HUES48 (cell line): ENCODE measurements at regions not wholly inside any gene's neighbourhood (a gene's known extent, or its start where the extent isn't known, plus 50 kb on each side); places are given as distances from the start of the nearest gene placed in this dataset.

ENCODE experiments used
- H3K27ac ChIP-seq: one replicate; pipeline ENCODE4 v1.7.0; 2013; ENCODE audit warnings: low read depth, low read length, inconsistent platforms
- H3K27me3 ChIP-seq: 2 replicates; pipeline ENCODE4 v1.6.1; 2013; ENCODE audit warnings: mild to moderate bottlenecking, low read length; ENCODE audit not compliant: control insufficient read depth, insufficient read depth
- H3K36me3 ChIP-seq: 2 replicates; pipeline ENCODE4 v1.6.1; 2013; ENCODE audit warnings: low read length; ENCODE audit not compliant: control insufficient read depth, insufficient read depth
- H3K4me1 ChIP-seq: 2 replicates; pipeline ENCODE4 v1.6.1; 2013; ENCODE audit warnings: mild to moderate bottlenecking, low read length; ENCODE audit not compliant: control insufficient read depth, insufficient read depth
- H3K4me3 ChIP-seq: 2 replicates; pipeline ENCODE4 v1.5.1; 2013; ENCODE audit warnings: mild to moderate bottlenecking, low read depth, low read length
- H3K9ac ChIP-seq: 2 replicates; pipeline ENCODE4 v1.6.1; 2013; ENCODE audit warnings: mild to moderate bottlenecking, low read depth, low read length, moderate library complexity
- H3K9me3 ChIP-seq: 2 replicates; pipeline ENCODE4 v1.6.1; 2013; ENCODE audit warnings: low read length; ENCODE audit not compliant: control insufficient read depth, insufficient read depth

GRCh38 chr7:119350334-119350733, 922.6 kb upstream of the KCND2 start:
- H3K4me3 ChIP-seq, result no peak overlapping the region
- H3K27ac ChIP-seq, result no peak overlapping the region
- H3K36me3 ChIP-seq, result no peaks in the 10 kb centered on the region
- no peaks in the 10 kb centered on the region for H3K27me3 ChIP-seq
- H3K4me1 ChIP-seq, result no peaks in the 10 kb centered on the region
- no peaks in the 10 kb centered on the region for H3K9me3 ChIP-seq
- H3K9ac ChIP-seq, result no peak overlapping the region

GRCh38 chr7:119351320-119351719, 921.7 kb upstream of the KCND2 start:
- H3K27me3 ChIP-seq, result no peaks in the 10 kb centered on the region
- no peak overlapping the region for H3K27ac ChIP-seq
- H3K4me3 ChIP-seq, result no peak overlapping the region
- no peaks in the 10 kb centered on the region for H3K4me1 ChIP-seq
- H3K9me3 ChIP-seq, result no peaks in the 10 kb centered on the region
- H3K9ac ChIP-seq, result no peak overlapping the region
- no peaks in the 10 kb centered on the region for H3K36me3 ChIP-seq

- Histone ChIP-seq H3K36me3 (no peaks in the 10 kb centered on the region), H3K4me3 (no peak overlapping the region), H3K4me1 (no peaks in the 10 kb centered on the region), H3K27ac (no peak overlapping the region), H3K9me3 (no peaks in the 10 kb centered on the region), H3K27me3 (no peaks in the 10 kb centered on the region), H3K9ac (no peak overlapping the region)
Measured at GRCh38 chr7:119374436-119374835, 898.5 kb upstream of the KCND2 start.

- no peaks in the 10 kb centered on the region for H3K4me1 ChIP-seq
- no peak overlapping the region for H3K4me3 ChIP-seq
- no peaks in the 10 kb centered on the region for H3K36me3 ChIP-seq
- H3K27me3 ChIP-seq, result no peaks in the 10 kb centered on the region
- H3K9me3 ChIP-seq, result no peaks in the 10 kb centered on the region
- no peak overlapping the region for H3K9ac ChIP-seq
- no peak overlapping the region for H3K27ac ChIP-seq
Measured at GRCh38 chr7:119377861-119378260, 895.1 kb upstream of the KCND2 start.

GRCh38 chr7:119382726-119383125, 890.2 kb upstream of the KCND2 start:
- Histone ChIP-seq H3K36me3 (no peaks in the 10 kb centered on the region), H3K9ac (no peak overlapping the region), H3K27ac (no peak overlapping the region), H3K27me3 (no peaks in the 10 kb centered on the region), H3K4me3 (no peak overlapping the region), H3K9me3 (no peaks in the 10 kb centered on the region), H3K4me1 (no peaks in the 10 kb centered on the region)

GRCh38 chr7:119395024-119395423, 878.0 kb upstream of the KCND2 start:
- Histone ChIP-seq H3K9me3 (no peaks in the 10 kb centered on the region), H3K36me3 (no peaks in the 10 kb centered on the region), H3K4me3 (no peak overlapping the region), H3K27ac (no peak overlapping the region), H3K9ac (no peak overlapping the region), H3K27me3 (no peaks in the 10 kb centered on the region), H3K4me1 (no peaks in the 10 kb centered on the region)

- no peaks in the 10 kb centered on the region for H3K4me1 ChIP-seq
- H3K9ac ChIP-seq, result no peak overlapping the region
- no peaks in the 10 kb centered on the region for H3K36me3 ChIP-seq
- no peaks in the 10 kb centered on the region for H3K9me3 ChIP-seq
- H3K27me3 ChIP-seq, result no peaks in the 10 kb centered on the region
- no peak overlapping the region for H3K4me3 ChIP-seq
- no peak overlapping the region for H3K27ac ChIP-seq
Measured at GRCh38 chr7:119397156-119397555, 875.8 kb upstream of the KCND2 start.

GRCh38 chr7:119408596-119408995, 864.4 kb upstream of the KCND2 start:
- Histone ChIP-seq H3K27ac (no peak overlapping the region), H3K4me3 (no peak overlapping the region), H3K36me3 (no peaks in the 10 kb centered on the region), H3K9ac (no peak overlapping the region), H3K27me3 (no peaks in the 10 kb centered on the region), H3K9me3 (no peaks in the 10 kb centered on the region), H3K4me1 (peaks cover 5% of the 10 kb centered on the region; the same call in 1 of the 2 replicates)

- Histone ChIP-seq H3K4me1 (peaks cover under 1% of the 10 kb centered on the region; the same call in 1 of the 2 replicates), H3K36me3 (no peaks in the 10 kb centered on the region), H3K9ac (no peak overlapping the region), H3K4me3 (no peak overlapping the region), H3K9me3 (no peaks in the 10 kb centered on the region), H3K27me3 (no peaks in the 10 kb centered on the region), H3K27ac (no peak overlapping the region)
Measured at GRCh38 chr7:119413314-119413805, 859.6 kb upstream of the KCND2 start.

GRCh38 chr7:119415682-119416081, 857.3 kb upstream of the KCND2 start:
- no peaks in the 10 kb centered on the region for H3K36me3 ChIP-seq
- H3K27ac ChIP-seq, result no peak overlapping the region
- H3K4me1 ChIP-seq, result no peaks in the 10 kb centered on the region
- no peak overlapping the region for H3K9ac ChIP-seq
- H3K9me3 ChIP-seq, result no peaks in the 10 kb centered on the region
- H3K4me3 ChIP-seq, result no peak overlapping the region
- H3K27me3 ChIP-seq, result no peaks in the 10 kb centered on the region

- Histone ChIP-seq H3K9ac (no peak overlapping the region), H3K4me1 (no peaks in the 10 kb centered on the region), H3K9me3 (no peaks in the 10 kb centered on the region), H3K27ac (no peak overlapping the region), H3K27me3 (no peaks in the 10 kb centered on the region), H3K36me3 (no peaks in the 10 kb centered on the region), H3K4me3 (no peak overlapping the region)
Measured at GRCh38 chr7:119421657-119422056, 851.3 kb upstream of the KCND2 start.

GRCh38 chr7:119436882-119437281, 836.1 kb upstream of the KCND2 start:
- no peak overlapping the region for H3K27ac ChIP-seq
- no peaks in the 10 kb centered on the region for H3K36me3 ChIP-seq
- H3K9me3 ChIP-seq, result no peaks in the 10 kb centered on the region
- H3K27me3 ChIP-seq, result no peaks in the 10 kb centered on the region
- H3K4me3 ChIP-seq, result no peak overlapping the region
- H3K9ac ChIP-seq, result no peak overlapping the region
- no peaks in the 10 kb centered on the region for H3K4me1 ChIP-seq
